DMS114 treated with DMSO at 0.1 percent for 48 hours (cell line): ENCODE measurements at regions not wholly inside any gene's neighbourhood (a gene's known extent, or its start where the extent isn't known, plus 50 kb on each side); places are given as distances from the start of the nearest gene placed in this dataset.

Experiments
- DNase-seq: peaks from one replicate; lab custom pipeline; 2025; ENCODE audit not compliant: unreplicated experiment; lab: John Stamatoyannopoulos, UW

- DNase-seq: no peak
Measured at GRCh38 chr2:173630425-173631126, 275.9 kb downstream of the CDCA7 start.

GRCh38 chr2:173631127-173631460 is 276.4 kb downstream of the CDCA7 start:
- no peak for DNase-seq

GRCh38 chr2:173644146-173644545 is 289.5 kb downstream of the CDCA7 start:
- no peak for DNase-seq

GRCh38 chr2:173647681-173648311 is 293.1 kb downstream of the CDCA7 start:
- no peak for DNase-seq

GRCh38 chr2:173648816-173649215 is 294.1 kb downstream of the CDCA7 start:
- no peak for DNase-seq

GRCh38 chr2:173649527-173650219 is 295.0 kb downstream of the CDCA7 start:
- DNase-seq: no peak

GRCh38 chr2:173651891-173652290 is 297.2 kb downstream of the CDCA7 start:
- DNase-seq: no peak

GRCh38 chr2:173652311-173652710 is 297.6 kb downstream of the CDCA7 start:
- no peak for DNase-seq

GRCh38 chr2:173652767-173653431 is 298.2 kb downstream of the CDCA7 start:
- no peak for DNase-seq

- no peak for DNase-seq
Measured at GRCh38 chr2:173653432-173653805, 298.7 kb downstream of the CDCA7 start.

- no peak for DNase-seq
Measured at GRCh38 chr2:173654161-173654895, 299.7 kb downstream of the CDCA7 start.

- DNase-seq: no peak
Measured at GRCh38 chr2:173654896-173655265, 300.2 kb downstream of the CDCA7 start.

GRCh38 chr2:173656086-173656485 is 301.4 kb downstream of the CDCA7 start:
- no peak for DNase-seq

- DNase-seq: no peak
Measured at GRCh38 chr2:173657996-173658717, 303.5 kb downstream of the CDCA7 start.

- no peak for DNase-seq
Measured at GRCh38 chr2:173658946-173659371, 304.3 kb downstream of the CDCA7 start.

- DNase-seq: no peak
Measured at GRCh38 chr2:173659509-173659908, 304.8 kb downstream of the CDCA7 start.

- DNase-seq: no peak
Measured at GRCh38 chr2:173661586-173661985, 303.6 kb downstream of the SP3 start.

- DNase-seq: no peak
Measured at GRCh38 chr2:173663353-173663752, 301.8 kb downstream of the SP3 start.

GRCh38 chr2:173663835-173664512 is 301.2 kb downstream of the SP3 start:
- DNase-seq: no peak

- DNase-seq: no peak
Measured at GRCh38 chr2:173664513-173664910, 300.7 kb downstream of the SP3 start.
